KMS-11 (cell line): ENCODE measurements at regions not wholly inside any gene's neighbourhood (a gene's known extent, or its start where the extent isn't known, plus 50 kb on each side); places are given as distances from the start of the nearest gene placed in this dataset.

Experiments
- H2AFZ ChIP-seq: fragments of 200-600 bp; sonication (generic); 2 replicates; pipeline ENCODE4 v1.6.1; 2016; ENCODE audit warnings: antibody characterized with exemption, mixed run types, low read depth
- H3K27ac ChIP-seq: fragments of 200-600 bp; sonication (generic); 2 replicates; pipeline ENCODE4 v1.6.1; 2016; ENCODE audit warnings: mild to moderate bottlenecking, mixed run types
- H3K27me3 ChIP-seq: fragments of 200-600 bp; sonication (generic); 2 replicates; pipeline ENCODE4 v1.6.1; 2017; ENCODE audit warnings: mild to moderate bottlenecking, low read depth, mixed run types, moderate library complexity; ENCODE audit not compliant: insufficient read depth
- H3K36me3 ChIP-seq: fragments of 200-600 bp; sonication (generic); 2 replicates; pipeline ENCODE4 v1.6.1; 2017; ENCODE audit warnings: mild to moderate bottlenecking, mixed run types; ENCODE audit not compliant: insufficient read depth
- H3K4me1 ChIP-seq: fragments of 200-600 bp; sonication (generic); 2 replicates; pipeline ENCODE4 v1.6.1; 2016; ENCODE audit warnings: mild to moderate bottlenecking, low read depth, mixed run types; ENCODE audit not compliant: poor library complexity, severe bottlenecking
- H3K4me2 ChIP-seq: fragments of 200-600 bp; sonication (generic); 2 replicates; pipeline ENCODE4 v1.7.0; 2016; ENCODE audit warnings: mild to moderate bottlenecking, mixed run types
- H3K4me3 ChIP-seq: fragments of 200-600 bp; sonication (generic); IDR thresholded peaks from 2 replicates; pipeline ENCODE4 v1.6.1; 2017; ENCODE audit warnings: low read depth, low read length, mixed read lengths; ENCODE audit not compliant: insufficient read depth
- H3K79me2 ChIP-seq: fragments of 200-600 bp; sonication (generic); 2 replicates; pipeline ENCODE4 v1.6.1; 2016; ENCODE audit warnings: low read depth, mixed run types; ENCODE audit not compliant: insufficient read depth
- H3K9ac ChIP-seq: fragments of 200-600 bp; sonication (generic); 2 replicates; pipeline ENCODE4 v1.6.1; 2016; ENCODE audit warnings: mild to moderate bottlenecking, mixed run types
- H4K20me1 ChIP-seq: fragments of 200-600 bp; sonication (generic); 2 replicates; pipeline ENCODE4 v1.6.1; 2016; ENCODE audit warnings: mild to moderate bottlenecking, mixed run types; ENCODE audit not compliant: insufficient read depth
- CTCF ChIP-seq: fragments of 200-600 bp; sonication (generic); conservative IDR thresholded peaks from 2 replicates; pipeline ENCODE4 v1.6.1; 2017; ENCODE audit warnings: low read depth, mild to moderate bottlenecking, antibody characterized with exemption, low read length, moderate library complexity, mixed read lengths

GRCh38 chr15:91706322-91707032 is 147.0 kb upstream of the SLCO3A1 start:
- Histone ChIP-seq H3K9ac (no peak overlapping the region), H3K4me1 (peaks cover 9% of the 10 kb centered on the region), H3K4me2 (peak overlapping the region; percentile 20), H3K27me3 (no peaks in the 10 kb centered on the region), H3K36me3 (no peaks in the 10 kb centered on the region), H2AFZ (0 out of 2 replicates have a peak overlapping the region, but pooled peaks have one; percentile 39), H3K27ac (no peak overlapping the region), H4K20me1 (no peaks in the 10 kb centered on the region), H3K4me3 (no peak overlapping the region), H3K79me2 (no peaks in the 10 kb centered on the region)
- TF ChIP-seq CTCF: peak; percentile 95

- Histone ChIP-seq H3K79me2 (no peaks in the 10 kb centered on the region), H3K9ac (no peak overlapping the region), H3K27me3 (no peaks in the 10 kb centered on the region), H4K20me1 (no peaks in the 10 kb centered on the region), H3K4me2 (no peak overlapping the region), H3K4me1 (peaks cover 9% of the 10 kb centered on the region), H3K36me3 (no peaks in the 10 kb centered on the region), H2AFZ (no peak overlapping the region), H3K27ac (no peak overlapping the region), H3K4me3 (no peak overlapping the region)
- no peak for TF ChIP-seq CTCF
Observed at GRCh38 chr15:91710080-91710698, 143.3 kb upstream of the SLCO3A1 start.

GRCh38 chr15:91711384-91712033 is 142.0 kb upstream of the SLCO3A1 start:
- no peak overlapping the region for H2AFZ ChIP-seq
- no peak overlapping the region for H3K4me2 ChIP-seq
- H3K79me2 ChIP-seq: no peaks in the 10 kb centered on the region
- no peaks in the 10 kb centered on the region for H3K4me1 ChIP-seq
- H3K27me3 ChIP-seq: no peaks in the 10 kb centered on the region
- no peaks in the 10 kb centered on the region for H4K20me1 ChIP-seq
- no peak overlapping the region for H3K27ac ChIP-seq
- no peaks in the 10 kb centered on the region for H3K36me3 ChIP-seq
- H3K4me3 ChIP-seq: no peak overlapping the region
- TF ChIP-seq CTCF: no peak
- H3K9ac ChIP-seq: no peak overlapping the region

GRCh38 chr15:91712286-91712685 is 141.2 kb upstream of the SLCO3A1 start:
- Histone ChIP-seq H3K4me3 (no peak overlapping the region), H3K4me2 (no peak overlapping the region)
- no peak for TF ChIP-seq CTCF

More at GRCh38 chr15:91712286-91712685, 141.2 kb upstream of the SLCO3A1 start:
- H3K36me3 ChIP-seq: no peaks in the 10 kb centered on the region
- H3K79me2 ChIP-seq: no peaks in the 10 kb centered on the region
- H2AFZ ChIP-seq: no peak overlapping the region
- H4K20me1 ChIP-seq: no peaks in the 10 kb centered on the region
- H3K27me3 ChIP-seq: no peaks in the 10 kb centered on the region
- H3K27ac ChIP-seq: no peak overlapping the region
- no peak overlapping the region for H3K9ac ChIP-seq
- no peaks in the 10 kb centered on the region for H3K4me1 ChIP-seq
